ENCODE measurements at regions not wholly inside any gene's neighbourhood (a gene's known extent, or its start where the extent isn't known, plus 50 kb on each side); places are given as distances from the start of the nearest gene placed in this dataset.

GRCh38 chr17:13074026-13074425 lies 56.2 kb upstream of the ELAC2 start:
- no peak overlapping the region for H3K4me3 ChIP-seq (ENCODE audit: low read length)
- DNase-seq (ENCODE audit: low read depth, low spot score): no peak

GRCh38 chr17:13073018-13073417 lies 55.2 kb upstream of the ELAC2 start:
- no peak for DNase-seq (ENCODE audit: low read depth, low spot score)
- no peak overlapping the region for H3K4me3 ChIP-seq (ENCODE audit: low read length)

- no peak overlapping the region for H3K4me3 ChIP-seq (ENCODE audit: low read length)
- no peak for DNase-seq (ENCODE audit: low read depth, low spot score)
Observed at GRCh38 chr17:13070732-13071131, 52.9 kb upstream of the ELAC2 start.

GRCh38 chr17:13067629-13068303 lies 49.9 kb upstream of the ELAC2 start:
- DNase-seq (ENCODE audit: low read depth, low spot score): no peak
- no peak overlapping the region for H3K4me3 ChIP-seq (ENCODE audit: low read length)
